Keratinocyte (primary cell): ENCODE measurements at regions not wholly inside any gene's neighbourhood (a gene's known extent, or its start where the extent isn't known, plus 50 kb on each side); places are given as distances from the start of the nearest gene placed in this dataset.

ENCODE experiments used
- DNase-seq: peaks from one replicate; pipeline ENCODE4 v3.0.0-alpha.2; 2011; ENCODE audit warnings: low read depth, missing footprints, low spot score
- FAIRE-seq: peaks from 2 replicates; lab custom pipeline; 2011; peaks lifted over from hg19 to GRCh38; lab: Jason Lieb, UNC
- H2AFZ ChIP-seq: 2 replicates; pipeline ENCODE4 v1.6.0; 2012; ENCODE audit warnings: low read length, control low read depth, inconsistent platforms; ENCODE audit not compliant: control insufficient read depth
- H3K27ac ChIP-seq: 2 replicates; pipeline ENCODE4 v1.5.1; 2011; ENCODE audit warnings: low read length; ENCODE audit not compliant: control insufficient read depth, insufficient read depth
- H3K27me3 ChIP-seq: 3 replicates; pipeline ENCODE4 v1.6.0; 2011; ENCODE audit warnings: low read length; ENCODE audit not compliant: control insufficient read depth, insufficient read depth; ENCODE audit errors: extremely low read depth
- H3K36me3 ChIP-seq, 2 experiments: 2 replicates in 1 of 2; 3 replicates in 1 of 2; pipeline ENCODE4 v1.5.1; 2011; ENCODE audit warnings: low read length in 2 of 2, mild to moderate bottlenecking in 1 of 2; ENCODE audit not compliant: control insufficient read depth in 2 of 2, insufficient read depth in 2 of 2; ENCODE audit errors: extremely low read depth in 1 of 2
- H3K4me1 ChIP-seq: 3 replicates; pipeline ENCODE4 v1.5.1; 2011; ENCODE audit warnings: low read length; ENCODE audit not compliant: control insufficient read depth, insufficient read depth; ENCODE audit errors: extremely low read depth
- H3K4me2 ChIP-seq: 3 replicates; pipeline ENCODE4 v1.6.0; 2011; ENCODE audit warnings: low read depth, low read length; ENCODE audit not compliant: control insufficient read depth, insufficient read depth; ENCODE audit errors: extremely low read depth
- H3K4me3 ChIP-seq, 3 experiments: fragments of 200-600 bp in 1 of 3; sonication (generic) in 1 of 3; 2 replicates in 2 of 3; 3 replicates in 1 of 3; pipeline ENCODE4 v1.5.1; 2011 to 2016; ENCODE audit warnings: low read length in 3 of 3, mild to moderate bottlenecking in 3 of 3, control low read depth in 2 of 3, inconsistent platforms in 1 of 3, low read depth in 1 of 3, mixed read lengths in 1 of 3, mixed run types in 1 of 3, moderate library complexity in 1 of 3; ENCODE audit not compliant: control insufficient read depth in 2 of 3, insufficient read depth in 2 of 3; ENCODE audit errors: extremely low read depth in 1 of 3
- H3K79me2 ChIP-seq: 2 replicates; pipeline ENCODE4 v1.6.0; 2012; ENCODE audit warnings: low read length; ENCODE audit not compliant: control insufficient read depth, insufficient read depth
- H3K9ac ChIP-seq: 3 replicates; pipeline ENCODE4 v1.6.0; 2011; ENCODE audit warnings: low read length; ENCODE audit not compliant: control insufficient read depth, insufficient read depth; ENCODE audit errors: extremely low read depth
- H3K9me1 ChIP-seq: 3 replicates; pipeline ENCODE4 v1.6.0; 2011; ENCODE audit warnings: low read length; ENCODE audit not compliant: control insufficient read depth, insufficient read depth; ENCODE audit errors: extremely low read depth
- H3K9me3 ChIP-seq: 2 replicates; pipeline ENCODE4 v1.5.1; 2012; ENCODE audit warnings: low read depth, low read length; ENCODE audit not compliant: control insufficient read depth
- H4K20me1 ChIP-seq: 3 replicates; pipeline ENCODE4 v1.6.0; 2011; ENCODE audit warnings: low read length; ENCODE audit not compliant: control insufficient read depth, insufficient read depth; ENCODE audit errors: extremely low read depth
- CTCF ChIP-seq, 3 experiments: IDR thresholded peaks in 1 of 3; conservative IDR thresholded peaks in 1 of 3; optimal IDR thresholded peaks in 1 of 3; 2 replicates in 2 of 3; 3 replicates in 1 of 3; pipeline versions ENCODE3 to v1.5.1; 2011; ENCODE audit warnings: low read length in 3 of 3, mild to moderate bottlenecking in 3 of 3, moderate library complexity in 2 of 3, control low read depth in 1 of 3, inconsistent platforms in 1 of 3; ENCODE audit not compliant: insufficient read depth in 2 of 3; ENCODE audit errors: extremely low read depth in 1 of 3
- EZH2 ChIP-seq: IDR thresholded peaks from one replicate; pipeline ENCODE4 v1.6.1; 2012; ENCODE audit warnings: inconsistent platforms, mild to moderate bottlenecking, low read length, moderate library complexity
- dilution Hi-C: fragments of 300-500 bp; cut with MboI; formaldehyde crosslinking; loops from one replicate; pipeline ENCODE4 v1.7.0; 2020; ENCODE audit warnings: low sequenced_read_pairs; ENCODE audit not compliant: extremely low pct_ligation_motif_present

GRCh38 chr13:89977203-89977602 lies 1370.3 kb upstream of the MIR17HG start:
- H3K27me3 ChIP-seq, result no peaks in the 10 kb centered on the region
- no peak for FAIRE-seq
- dilution Hi-C loops, result no loop called here

GRCh38 chr13:89980896-89981295 lies 1366.6 kb upstream of the MIR17HG start:
- Histone ChIP-seq H3K4me2 (no peak overlapping the region), H3K79me2 (no peaks in the 10 kb centered on the region), H3K9ac (no peak overlapping the region), H4K20me1 (no peaks in the 10 kb centered on the region), H3K36me3 (no peaks in the 10 kb centered on the region), H2AFZ (no peak overlapping the region), H3K4me3 (no peak overlapping the region), H3K9me3 (no peaks in the 10 kb centered on the region), H3K9me1 (no peaks in the 10 kb centered on the region), H3K27ac (no peak overlapping the region), H3K27me3 (no peaks in the 10 kb centered on the region), H3K4me1 (no peaks in the 10 kb centered on the region)
- DNase-seq (no peak), FAIRE-seq (no peak)
- TF ChIP-seq EZH2, result no peak
- TF ChIP-seq CTCF (optimal IDR thresholded peaks at IDR 0.05 in 1 of 3, IDR thresholded peaks at IDR 0.05 in 1 of 3, conservative IDR thresholded peaks at IDR 0.05 in 1 of 3; ENCODE audit: extremely low read depth in 1 of 3, insufficient read depth in 2 of 3, low read length in 3 of 3), result no peak
- dilution Hi-C loops, result no loop called here

More at GRCh38 chr13:89977203-89977602, 1370.3 kb upstream of the MIR17HG start:
- H3K4me1 ChIP-seq, result no peaks in the 10 kb centered on the region
- H3K27ac ChIP-seq, result no peak overlapping the region
- no peaks in the 10 kb centered on the region for H3K9me3 ChIP-seq
- H3K36me3 ChIP-seq, result no peaks in the 10 kb centered on the region
- H3K9me1 ChIP-seq, result no peaks in the 10 kb centered on the region
- TF ChIP-seq EZH2 (no peak), CTCF (optimal IDR thresholded peaks at IDR 0.05 in 1 of 3, IDR thresholded peaks at IDR 0.05 in 1 of 3, conservative IDR thresholded peaks at IDR 0.05 in 1 of 3; ENCODE audit: extremely low read depth in 1 of 3, insufficient read depth in 2 of 3, low read length in 3 of 3) (no peak)
- H2AFZ ChIP-seq, result no peak overlapping the region
- DNase-seq, result no peak
- H4K20me1 ChIP-seq, result no peaks in the 10 kb centered on the region
- no peak overlapping the region for H3K4me2 ChIP-seq
- H3K79me2 ChIP-seq, result no peaks in the 10 kb centered on the region
- H3K4me3 ChIP-seq, result no peak overlapping the region
- no peak overlapping the region for H3K9ac ChIP-seq
